COLO668 (cell line): ENCODE measurements at regions not wholly inside any gene's neighbourhood (a gene's known extent, or its start where the extent isn't known, plus 50 kb on each side); places are given as distances from the start of the nearest gene placed in this dataset.

ENCODE experiments used
- DNase-seq: peaks from one replicate; lab custom pipeline; 2025; ENCODE audit not compliant: unreplicated experiment; lab: John Stamatoyannopoulos, UW

DNA sequence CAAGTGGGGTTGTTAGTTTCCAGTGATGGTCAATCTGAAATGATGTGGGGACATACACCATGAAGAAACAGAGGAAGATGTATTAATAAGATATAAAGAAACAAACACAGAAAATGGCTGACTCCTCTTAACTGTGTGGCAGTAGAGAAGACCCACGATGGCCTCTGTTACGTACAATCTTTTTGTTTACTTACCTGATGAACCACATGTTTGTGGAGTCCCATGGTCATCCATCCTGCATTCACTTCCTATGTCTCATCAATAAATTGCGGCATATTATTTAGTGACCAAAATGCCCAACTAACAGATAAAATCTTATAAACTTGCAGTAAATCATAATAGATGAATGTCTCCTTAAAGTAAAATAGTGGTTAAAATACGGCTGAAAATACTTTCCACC lies 740.1 kb upstream of the LINC00305 start:
- DNase-seq, result no peak

DNA sequence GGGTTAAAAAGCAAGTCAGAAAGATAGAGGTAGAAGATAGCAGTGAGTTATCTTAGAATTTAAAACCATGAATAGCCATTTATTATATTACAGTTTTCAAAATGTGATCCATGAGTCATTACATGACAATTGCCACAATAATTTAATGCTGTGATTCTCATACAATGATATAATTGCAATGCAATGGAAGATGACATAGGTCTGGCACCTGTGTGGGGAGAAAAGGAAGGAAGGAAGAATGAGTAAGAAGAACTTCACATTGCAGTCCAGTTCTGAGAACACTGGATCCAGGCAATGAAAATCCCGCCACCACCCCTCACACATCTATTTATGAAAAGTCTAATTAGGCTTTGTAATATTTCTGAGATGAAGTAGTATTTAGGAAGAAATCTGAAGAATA lies 738.1 kb upstream of the LINC00305 start:
- no peak for DNase-seq

DNA sequence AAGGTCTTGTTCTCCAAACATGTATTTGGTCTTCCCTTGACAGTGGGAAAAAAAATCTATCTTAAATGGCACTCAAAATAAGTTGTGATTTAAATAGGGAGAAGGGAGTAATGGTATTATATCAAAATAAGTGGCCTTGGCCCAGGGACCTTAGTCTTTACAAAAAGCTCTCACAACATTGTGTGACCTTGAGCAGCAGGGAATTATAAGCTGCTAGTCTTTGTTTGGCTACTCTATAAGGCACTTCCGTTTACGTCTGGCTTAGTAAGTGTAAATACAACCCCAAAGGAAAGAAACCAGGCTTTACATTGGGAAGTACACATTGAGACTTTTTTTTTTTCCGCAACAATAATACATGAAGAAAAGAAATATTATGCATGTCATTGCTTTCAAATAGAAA lies 734.0 kb upstream of the LINC00305 start:
- no peak for DNase-seq

DNA sequence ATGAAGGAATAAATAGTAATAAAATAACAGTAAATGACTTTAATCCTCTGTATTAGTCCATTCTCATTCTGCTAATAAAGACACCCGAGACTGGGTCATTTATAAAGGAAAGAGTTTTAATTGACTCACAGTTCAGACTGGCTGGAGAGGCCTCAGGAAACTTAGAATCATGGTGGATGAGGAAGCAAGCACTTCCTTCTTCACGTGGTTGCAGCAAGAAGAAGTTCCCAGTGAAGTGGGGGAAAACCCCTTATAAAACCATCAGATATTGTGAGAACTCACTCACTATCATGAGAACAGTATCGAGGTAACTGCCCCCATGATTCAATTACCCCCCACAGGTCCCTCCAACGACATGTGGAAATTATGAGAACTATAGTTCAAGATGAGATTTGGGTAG lies 727.9 kb upstream of the LINC00305 start:
- no peak for DNase-seq

DNA sequence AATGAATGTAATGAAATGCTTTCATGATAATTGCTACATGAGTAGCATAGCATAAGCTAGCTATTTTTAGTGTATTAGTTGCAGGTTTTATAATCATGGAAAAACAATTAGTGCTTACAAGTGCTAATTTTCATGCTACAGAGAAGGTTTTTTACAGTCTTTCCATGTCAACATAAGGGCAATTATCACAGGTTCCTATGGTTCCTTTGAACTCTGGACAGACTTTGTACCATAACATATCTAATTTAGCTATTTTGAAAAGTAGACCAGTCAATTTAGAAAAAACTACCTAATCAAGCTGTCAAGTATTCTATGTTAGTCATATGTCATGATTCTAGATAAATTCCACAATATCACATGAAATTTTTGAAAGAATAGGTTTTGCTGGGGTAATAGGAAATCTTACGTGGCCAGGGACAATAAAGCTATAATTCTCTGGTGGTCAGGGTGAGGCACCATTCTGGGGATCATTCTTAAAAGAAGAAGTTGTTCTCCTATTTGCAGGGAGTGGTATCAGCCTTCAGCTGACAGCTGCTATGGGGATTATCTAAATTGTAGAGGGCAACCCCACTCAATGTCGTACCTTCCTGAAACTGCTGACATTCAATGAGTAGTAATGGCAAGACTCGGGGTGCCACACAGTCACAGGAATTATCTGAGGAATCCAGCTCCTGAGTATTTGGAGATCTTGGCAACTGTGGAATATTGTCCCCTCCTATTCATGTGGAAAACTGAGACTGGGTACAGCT lies 724.0 kb upstream of the LINC00305 start:
- DNase-seq, result no peak

DNA sequence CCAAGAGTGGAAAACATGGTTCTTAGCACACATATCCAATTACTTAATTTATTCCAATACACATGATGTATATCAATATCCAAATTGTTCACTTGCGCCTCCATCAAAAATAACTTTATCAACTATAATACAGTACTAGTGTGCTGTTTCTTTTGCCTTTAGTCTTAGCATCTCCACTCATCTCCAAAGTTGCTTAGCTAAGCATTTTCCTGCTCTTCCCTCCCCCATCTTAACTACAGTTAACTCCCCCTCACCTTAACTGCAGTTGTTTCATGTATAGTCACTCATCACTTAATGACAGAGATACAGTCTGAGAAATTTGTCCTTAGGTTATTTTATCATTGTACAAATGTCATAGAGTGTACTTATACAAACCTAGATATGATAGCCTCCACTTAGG lies 705.2 kb upstream of the LINC00305 start:
- DNase-seq, result no peak

DNA sequence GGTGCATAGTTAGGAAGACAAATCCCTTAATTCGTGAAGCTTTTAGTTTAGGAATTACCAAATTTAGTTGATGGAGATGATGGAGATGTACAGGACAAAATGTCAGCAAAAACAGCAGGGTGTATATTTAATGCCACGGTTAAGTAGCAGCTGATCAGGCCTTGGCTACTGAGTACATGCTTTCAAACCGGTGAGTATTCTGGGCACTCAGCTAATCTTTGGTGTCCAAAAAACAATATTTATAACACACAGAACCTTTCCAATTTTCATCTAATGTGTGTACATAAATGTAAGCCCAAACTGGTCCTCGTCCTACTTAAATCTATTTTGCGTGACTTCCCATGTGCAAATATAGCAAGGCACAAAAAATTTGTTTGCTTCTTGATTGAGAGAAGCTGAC lies 703.4 kb upstream of the LINC00305 start:
- no peak for DNase-seq

DNA sequence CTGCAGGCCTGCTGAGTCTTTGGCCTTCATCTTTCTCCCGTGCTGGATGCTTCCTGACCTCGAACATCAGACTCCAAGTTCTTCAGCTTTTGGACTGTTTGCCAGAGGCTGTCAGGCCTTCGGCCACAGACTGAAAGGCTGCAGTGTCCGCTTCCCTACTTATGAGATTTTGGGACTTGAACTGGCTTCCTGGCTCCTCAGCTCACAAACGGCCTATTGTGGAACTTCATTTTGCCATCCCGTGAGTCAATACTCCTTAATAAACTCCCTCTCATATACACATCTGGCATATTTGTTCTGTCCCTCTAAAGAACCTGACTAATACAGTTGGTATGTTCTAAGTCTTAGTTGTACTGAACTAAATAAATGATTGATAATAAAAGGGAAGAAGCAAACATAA lies 702.8 kb upstream of the LINC00305 start:
- no peak for DNase-seq

DNA sequence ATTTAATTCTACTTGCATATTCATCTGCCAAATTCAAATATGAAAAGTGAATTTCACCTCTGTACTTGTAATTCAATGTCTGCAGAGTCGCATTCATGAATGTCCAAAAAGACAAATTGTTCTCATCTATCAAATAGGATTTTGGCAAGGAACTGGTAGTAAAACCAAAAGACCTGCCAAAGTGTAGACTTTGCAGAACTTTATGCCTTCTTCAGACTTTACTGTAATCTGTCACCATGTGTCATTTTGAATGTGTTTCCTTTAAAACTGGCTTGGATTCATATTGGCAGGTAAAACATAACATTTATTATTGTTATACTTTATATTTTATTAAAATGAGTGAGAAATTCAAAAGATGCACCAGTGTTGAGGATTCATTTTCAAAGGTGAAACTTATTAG lies 701.9 kb upstream of the LINC00305 start:
- DNase-seq, result no peak

DNA sequence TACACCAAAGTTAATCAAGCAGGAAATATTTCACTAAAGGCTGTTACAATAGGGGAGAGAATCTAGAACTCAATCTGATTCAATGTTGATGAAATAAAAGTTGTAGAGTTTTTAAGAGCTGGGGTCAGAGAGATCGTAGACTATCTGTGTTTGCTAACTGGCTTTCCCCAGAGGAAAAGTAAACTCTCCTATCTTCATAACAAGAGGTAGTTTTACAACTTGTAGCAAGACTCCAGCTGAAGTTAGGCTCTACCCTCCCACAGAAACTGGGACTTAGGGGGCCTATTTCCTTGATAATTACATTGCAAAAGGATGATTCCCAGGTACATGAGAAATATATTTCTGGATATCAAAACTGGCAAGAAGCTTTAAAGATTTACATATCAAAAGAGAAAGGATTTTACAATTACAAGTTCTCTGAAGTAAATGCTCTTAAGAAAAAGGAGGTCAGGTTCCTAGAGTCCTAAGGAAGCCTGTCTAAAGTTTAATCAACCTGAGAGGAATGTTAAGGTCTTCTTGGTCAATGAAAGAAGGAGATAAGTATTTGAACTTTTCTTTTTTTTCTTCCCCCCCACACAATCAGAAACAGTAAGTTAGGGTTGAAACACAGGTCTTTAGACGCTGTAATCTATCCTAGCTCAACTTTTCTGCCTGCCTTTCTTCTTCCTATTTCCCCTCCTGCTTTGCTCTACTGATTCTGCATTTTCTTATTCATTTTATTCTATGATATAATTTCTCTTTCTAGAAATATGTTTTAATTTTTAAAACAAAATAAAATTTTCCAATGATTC lies 692.2 kb upstream of the LINC00305 start:
- DNase-seq, result no peak

DNA sequence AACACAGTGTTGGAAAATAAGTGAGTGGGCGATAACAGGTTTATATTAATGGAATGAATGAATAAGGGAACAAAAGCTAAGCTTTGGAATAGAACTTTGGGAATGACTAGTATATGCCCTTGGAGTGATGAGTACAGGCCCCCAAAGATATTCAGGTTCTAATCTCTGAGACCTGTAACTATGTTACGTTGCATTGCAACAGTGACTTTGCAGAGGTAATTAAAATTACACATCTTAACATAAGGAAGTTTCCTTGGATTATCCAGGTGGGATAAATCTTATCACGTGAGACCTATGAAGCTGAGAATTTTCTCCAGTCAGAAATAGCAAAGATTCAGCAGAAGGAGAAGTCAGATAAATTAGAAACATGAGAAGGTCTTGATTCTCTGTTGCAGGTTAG lies 661.5 kb upstream of the LINC00305 start:
- DNase-seq, result no peak

DNA sequence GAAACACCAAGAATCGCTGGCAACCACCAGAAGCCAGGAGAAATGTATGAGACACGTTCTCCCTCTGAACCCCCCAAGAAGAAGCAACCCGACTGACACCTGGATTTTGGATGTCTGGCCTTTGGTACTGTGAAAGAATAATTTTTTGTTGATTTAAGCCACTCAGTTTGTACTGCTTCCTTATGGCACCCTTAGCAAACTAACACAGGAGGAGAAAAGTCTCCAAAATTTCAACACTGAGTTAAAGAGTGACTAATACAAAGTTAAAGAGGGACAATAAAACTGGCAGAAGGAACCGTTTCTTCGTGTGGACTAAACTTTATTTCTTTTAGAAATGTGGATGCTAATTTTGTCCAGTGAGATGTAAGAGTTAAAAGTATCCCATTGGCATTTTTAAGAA lies 660.9 kb upstream of the LINC00305 start:
- no peak for DNase-seq

DNA sequence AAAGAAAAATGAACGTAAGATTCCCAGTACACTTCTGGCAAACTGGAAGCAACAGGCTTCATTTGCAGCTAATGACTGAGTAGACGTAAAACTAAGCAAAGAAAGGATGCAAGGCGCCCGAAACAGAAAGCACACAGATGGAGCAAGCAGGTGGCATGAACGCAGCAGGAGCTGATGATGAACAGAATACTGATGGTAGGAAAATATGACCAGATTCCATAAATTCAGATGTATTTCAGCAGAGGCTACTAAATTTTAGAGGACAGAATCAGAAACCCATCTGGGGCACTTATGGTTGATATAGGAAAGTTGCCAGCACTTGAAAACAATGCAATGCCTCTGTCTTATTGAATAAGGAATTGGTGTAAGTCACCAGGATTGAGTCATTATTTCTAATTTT lies 658.7 kb upstream of the LINC00305 start:
- DNase-seq, result no peak

DNA sequence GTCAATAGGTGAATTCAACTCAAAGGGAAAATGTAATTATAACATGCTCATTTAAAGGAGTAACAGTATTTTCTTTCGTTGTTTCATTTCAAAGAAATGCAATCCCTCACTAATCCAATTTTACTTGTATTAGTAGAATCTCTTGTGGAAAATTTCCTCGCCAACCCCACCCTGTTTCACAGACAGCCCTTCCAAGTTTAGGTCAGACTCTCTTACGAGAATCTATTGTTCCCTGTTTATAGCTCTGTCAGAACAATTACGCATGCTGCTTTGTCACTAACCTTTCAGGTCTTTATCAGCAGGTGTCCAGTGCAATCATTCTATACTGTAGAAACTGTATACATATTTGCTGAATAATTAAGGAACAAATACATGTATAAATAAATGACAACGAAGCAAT lies 657.8 kb upstream of the LINC00305 start:
- DNase-seq, result no peak

DNA sequence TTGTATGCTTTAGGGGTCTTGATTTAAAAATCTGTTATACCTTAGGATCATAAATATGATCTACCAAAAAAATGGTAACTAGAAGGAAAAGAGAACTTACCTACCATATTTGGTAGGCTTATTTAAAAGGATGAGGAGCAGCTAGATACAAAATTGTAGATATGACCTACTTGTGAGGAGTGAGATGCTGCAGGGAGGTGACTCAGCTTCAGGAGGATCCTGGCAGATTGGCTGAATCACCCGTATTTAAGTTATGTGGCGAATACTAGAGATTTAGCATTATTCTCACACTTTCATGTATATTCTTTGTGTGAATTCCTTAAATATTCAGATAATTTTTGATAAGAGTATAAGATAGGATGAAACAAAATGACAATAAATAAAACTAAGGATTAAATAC lies 657.3 kb upstream of the LINC00305 start:
- no peak for DNase-seq

DNA sequence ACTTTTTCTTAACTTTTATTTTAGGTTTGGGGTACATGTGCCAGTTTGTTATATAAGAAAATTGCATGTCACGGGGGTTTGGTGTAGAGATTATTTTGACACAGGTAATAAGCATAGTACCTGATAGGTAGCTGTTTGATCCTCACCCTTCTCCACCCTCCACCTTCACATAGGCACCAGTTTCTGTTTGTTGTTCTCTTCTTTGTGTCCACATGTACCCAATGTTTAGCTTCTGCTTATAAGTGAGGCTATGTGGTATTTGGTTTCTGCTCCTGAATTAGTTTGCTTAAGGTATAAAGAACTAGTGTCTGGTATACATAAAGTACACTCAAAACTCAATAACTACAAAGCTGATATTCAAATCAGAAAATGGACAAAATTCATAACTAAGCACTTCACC lies 654.6 kb upstream of the LINC00305 start:
- no peak for DNase-seq

DNA sequence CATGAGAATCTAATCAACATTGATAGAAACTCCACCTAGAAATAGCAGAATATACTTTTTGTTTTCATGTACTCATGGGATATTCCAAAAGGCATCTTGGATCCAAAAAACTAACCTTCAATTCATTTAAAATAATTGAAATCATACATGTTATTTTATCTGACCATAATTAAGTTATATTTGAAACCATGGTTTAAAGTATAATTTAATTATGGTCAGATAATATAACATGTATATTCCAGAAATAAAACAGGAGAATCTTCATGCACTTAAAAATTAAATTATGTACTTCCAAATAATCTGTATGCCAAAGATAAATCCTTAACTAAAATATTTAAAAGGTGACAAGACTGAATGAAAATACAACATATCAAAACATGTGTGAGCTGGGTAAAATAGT lies 651.3 kb upstream of the LINC00305 start:
- DNase-seq, result no peak

DNA sequence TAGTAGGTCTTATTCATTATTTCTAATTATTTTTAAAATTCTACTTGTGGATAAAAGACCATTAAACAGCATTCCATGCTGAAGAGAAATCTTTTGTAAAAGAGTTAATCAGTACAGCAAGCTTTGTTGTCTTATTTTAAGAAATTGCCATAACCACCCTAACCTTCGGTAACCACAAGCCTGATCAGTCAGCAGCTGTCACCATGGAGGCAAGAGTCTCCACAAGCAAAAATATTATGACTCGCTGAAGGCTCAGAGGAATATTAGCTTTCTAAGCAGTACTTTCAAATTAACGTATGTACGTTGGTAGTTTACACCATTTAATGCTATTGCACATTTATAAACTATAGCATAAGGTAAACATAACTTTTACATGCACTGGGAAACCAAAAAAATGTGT lies 650.5 kb upstream of the LINC00305 start:
- no peak for DNase-seq

DNA sequence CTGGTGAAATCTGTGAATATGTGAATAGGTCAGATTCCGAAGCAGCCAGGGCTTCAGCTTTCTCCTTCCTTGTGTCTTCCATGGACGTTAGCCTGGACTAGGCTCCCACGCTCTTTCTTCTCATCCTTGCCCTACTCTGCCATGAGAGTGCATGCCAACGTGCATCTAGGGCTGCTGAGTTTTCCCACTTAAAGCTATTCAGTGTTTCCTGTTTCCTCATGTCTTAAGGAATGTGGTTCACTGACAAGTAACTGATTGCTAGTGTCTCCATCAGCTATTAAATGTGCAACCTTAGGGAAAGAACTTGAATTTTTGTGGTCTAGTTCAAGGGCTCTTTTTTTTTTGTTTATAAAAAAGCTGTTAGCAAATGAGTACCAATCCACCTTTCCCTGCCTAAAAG lies 642.3 kb upstream of the LINC00305 start:
- DNase-seq, result no peak

DNA sequence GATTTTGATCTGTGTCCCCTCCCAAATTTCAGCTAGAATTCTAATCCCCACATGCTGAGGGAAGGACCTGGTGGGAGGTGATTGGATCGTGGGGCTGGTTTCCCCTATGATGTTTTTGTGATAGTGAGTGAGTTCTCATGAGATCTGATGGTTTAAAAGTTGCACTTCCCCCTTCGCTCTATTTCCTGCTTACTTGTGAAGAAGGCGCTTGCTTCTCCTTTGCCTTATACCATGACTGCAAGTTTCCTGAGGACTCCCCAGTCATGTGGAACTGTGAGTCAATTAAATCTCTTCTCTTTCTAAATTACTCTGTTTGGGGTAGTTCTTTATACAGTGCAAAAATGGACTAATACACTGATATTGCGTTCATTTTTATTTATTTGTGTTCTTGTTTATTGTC lies 636.8 kb upstream of the LINC00305 start:
- no peak for DNase-seq

DNA sequence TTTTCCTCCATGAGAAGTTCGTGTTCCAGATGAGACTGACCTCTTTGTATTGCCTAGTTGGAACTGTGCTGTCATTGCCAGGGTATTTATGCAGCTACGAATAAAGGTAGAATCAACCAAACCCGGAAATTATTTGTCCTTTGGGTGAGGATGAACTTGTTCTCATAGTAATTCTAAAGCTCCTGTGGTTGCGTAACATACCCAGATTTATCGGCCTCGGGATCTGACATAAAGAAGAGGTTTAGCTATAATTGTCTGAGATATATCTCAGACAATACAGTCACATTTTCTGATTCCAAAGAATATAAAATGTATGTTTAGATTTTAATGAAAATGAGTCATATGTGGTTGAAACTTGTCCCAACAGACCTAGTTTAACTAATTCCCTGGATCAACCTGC lies 628.7 kb upstream of the LINC00305 start:
- DNase-seq, result no peak

DNA sequence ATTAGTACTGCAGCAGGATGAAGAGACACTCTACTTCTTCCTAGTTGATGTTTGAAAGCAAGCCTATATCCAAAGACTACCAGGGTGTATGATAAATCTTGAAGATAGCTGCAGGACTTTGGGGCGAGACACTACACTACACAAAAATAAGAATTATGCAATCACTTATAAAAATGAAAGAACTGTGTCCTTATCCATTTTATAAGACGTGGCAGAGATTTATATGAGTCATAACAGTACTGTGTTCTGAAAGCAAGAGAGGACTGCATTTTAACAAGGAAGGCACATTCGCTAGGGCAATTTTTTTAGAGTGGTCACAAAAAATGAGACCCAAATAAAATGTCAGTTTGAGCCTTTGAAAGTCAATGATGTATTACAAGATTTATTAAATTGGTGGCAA lies 617.0 kb upstream of the LINC00305 start:
- no peak for DNase-seq

DNA sequence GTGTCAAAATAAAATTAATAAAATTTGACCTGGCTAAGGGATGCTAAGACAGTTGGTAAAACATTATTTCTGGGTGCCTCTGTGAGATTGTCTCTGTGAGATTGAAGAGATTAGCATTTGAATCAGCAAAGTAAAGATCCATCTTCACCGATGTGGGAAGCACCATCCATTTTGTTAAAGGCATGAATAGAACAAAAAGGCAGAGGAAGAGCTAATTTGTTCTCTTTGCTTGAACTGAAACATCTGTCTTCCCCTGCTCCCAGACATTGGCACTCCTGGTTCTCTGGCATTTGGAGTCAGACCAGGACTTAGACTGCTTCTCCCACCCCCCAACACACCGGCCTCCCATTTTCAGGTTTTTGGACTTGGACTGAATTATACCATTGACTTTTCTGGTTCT lies 603.8 kb upstream of the LINC00305 start:
- no peak for DNase-seq
